DMS153 (cell line): ENCODE measurements at regions not wholly inside any gene's neighbourhood (a gene's known extent, or its start where the extent isn't known, plus 50 kb on each side); places are given as distances from the start of the nearest gene placed in this dataset.

Experiments
- DNase-seq: peaks from one replicate; lab custom pipeline; 2025; lab: John Stamatoyannopoulos, UW

DNA sequence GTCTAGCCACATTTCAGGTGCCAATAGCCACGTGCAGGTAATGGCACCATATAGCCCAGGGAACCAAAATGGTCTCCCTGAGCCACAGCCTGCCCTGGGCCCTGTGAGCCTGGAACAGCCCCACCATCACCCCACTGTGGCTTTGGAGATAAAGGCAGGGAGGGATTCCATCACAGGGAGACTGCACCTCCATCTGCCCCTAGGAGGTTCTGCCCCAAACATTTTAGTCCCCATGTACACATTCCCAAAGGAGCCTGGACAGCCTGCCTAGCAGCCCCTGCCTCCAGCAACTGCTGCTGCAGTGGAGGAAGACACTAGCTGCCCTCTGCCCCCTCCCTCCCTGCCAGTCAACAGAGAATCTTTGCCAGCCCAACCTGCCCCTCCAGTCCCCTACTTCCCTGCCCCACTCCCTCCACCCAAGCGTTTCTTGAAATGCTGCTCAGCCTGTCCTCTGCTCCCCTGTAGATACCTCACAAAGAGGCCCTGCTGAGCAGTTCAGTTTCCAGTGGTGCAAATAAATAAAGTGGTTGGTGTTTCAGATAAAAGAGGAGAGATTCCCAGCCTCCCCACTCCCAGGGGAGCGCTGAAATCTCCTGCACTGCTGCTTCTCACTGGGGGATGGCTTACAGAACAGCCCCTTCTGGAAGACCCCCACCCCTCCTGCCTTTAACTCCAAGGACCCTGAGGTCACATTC lies 921.8 kb downstream of the UQCRFS1 start:
- DNase-seq = peak; percentile 68

GRCh38 chr19:28289295-28290063 lies 923.5 kb downstream of the UQCRFS1 start:
- DNase-seq = peak; percentile 96

GRCh38 chr19:28288572-28289264 lies 924.2 kb downstream of the UQCRFS1 start:
- peak; percentile 23 for DNase-seq

GRCh38 chr19:28285917-28286316 lies 927.0 kb downstream of the UQCRFS1 start:
- DNase-seq = no peak

GRCh38 chr19:28285078-28285477 lies 927.9 kb downstream of the UQCRFS1 start:
- DNase-seq = no peak

- no peak for DNase-seq
Measured at GRCh38 chr19:28284389-28284788, 928.6 kb downstream of the UQCRFS1 start.

- no peak for DNase-seq
Measured at GRCh38 chr19:28283592-28283991, 929.4 kb downstream of the UQCRFS1 start.

DNA sequence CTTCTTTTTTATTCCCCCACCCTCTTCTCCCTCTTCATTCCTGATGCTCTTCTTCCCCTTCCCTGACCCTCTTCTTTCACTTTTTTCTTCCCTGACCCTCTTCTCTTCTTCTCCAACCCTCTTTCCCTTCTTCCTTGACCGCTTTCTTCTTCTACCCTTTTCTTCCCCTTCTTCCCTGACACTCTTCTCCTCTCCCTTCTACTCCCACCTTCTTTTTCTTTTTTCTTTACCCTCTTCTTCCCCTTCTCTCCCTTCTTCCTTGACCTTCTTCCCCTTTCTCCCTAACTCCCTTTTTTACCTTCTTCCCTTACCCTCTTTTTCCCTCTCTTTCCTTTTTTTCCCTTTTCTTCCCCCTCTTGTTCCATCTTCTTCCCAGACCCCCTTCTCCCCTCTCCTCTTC lies 931.3 kb downstream of the UQCRFS1 start:
- DNase-seq = no peak

DNA sequence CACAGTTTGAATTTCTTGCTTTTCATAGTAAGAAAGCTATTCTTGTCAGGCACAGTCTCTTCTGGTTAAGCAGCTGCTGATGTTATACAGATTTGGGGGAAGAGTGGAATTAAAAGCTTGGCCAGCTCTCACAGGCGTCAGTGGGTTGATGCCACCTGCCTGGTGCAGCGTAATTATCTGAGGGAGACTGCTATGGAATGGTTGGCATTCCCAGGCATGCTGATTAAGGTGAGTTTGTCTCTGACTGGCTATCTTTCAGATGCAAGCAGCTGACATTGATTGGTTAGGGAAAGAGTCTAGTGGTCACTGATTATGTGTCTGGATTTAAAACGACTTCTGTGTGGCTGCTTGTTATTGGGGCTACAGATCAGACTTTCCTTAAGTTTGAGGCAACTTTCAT lies 948.4 kb downstream of the UQCRFS1 start:
- DNase-seq = no peak

GRCh38 chr19:28258829-28259228 lies 954.1 kb downstream of the UQCRFS1 start:
- no peak for DNase-seq

GRCh38 chr19:28257396-28257795 lies 955.6 kb downstream of the UQCRFS1 start:
- no peak for DNase-seq

GRCh38 chr19:28247243-28247642 lies 965.7 kb downstream of the UQCRFS1 start:
- DNase-seq = no peak

GRCh38 chr19:28245937-28246336 lies 967.0 kb downstream of the UQCRFS1 start:
- no peak for DNase-seq

DNA sequence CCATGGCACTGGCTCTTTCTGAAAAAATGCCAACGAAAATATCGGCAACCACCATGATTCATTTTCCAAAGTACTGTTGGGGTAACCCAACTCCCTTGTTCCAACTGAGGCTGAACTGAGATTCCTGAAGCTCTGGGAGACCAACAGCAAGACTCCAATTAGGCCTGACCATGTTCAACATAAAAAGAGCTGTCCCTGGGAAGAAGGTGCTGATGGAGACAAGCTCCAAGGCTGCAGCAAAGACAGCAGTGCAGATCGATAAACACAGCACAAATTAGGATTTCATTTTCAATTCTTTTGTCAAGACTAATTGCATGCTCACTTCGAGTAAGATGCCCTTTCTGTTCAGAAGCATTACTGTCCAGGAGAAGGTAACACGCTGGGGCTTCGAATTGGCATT lies 968.0 kb downstream of the UQCRFS1 start:
- no peak for DNase-seq

GRCh38 chr19:28242317-28242927 lies 970.5 kb downstream of the UQCRFS1 start:
- DNase-seq = peak; percentile 23

DNA sequence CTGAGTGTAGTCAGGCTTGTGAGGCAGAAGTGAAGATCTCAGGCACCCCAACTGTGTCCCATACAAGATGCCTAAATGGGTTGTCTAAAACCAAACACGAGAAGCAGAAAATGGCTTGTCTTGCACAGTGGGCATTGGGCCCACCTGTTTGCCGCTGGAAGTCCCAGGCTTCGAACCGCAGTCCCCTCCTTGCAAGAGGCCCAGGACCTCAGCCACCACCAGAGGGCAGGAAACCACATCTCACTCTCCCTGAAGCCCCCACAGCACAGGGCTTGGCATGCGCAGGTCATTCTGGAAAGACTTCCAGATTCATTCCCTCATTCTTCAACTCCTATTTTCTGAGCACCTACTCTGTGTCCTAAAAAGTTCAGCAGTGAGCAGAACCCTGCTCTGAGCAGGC lies 973.7 kb downstream of the UQCRFS1 start:
- DNase-seq = no peak

GRCh38 chr19:28238270-28238820 lies 974.6 kb downstream of the UQCRFS1 start:
- no peak for DNase-seq

- DNase-seq = no peak
Measured at GRCh38 chr19:28235606-28236125, 977.3 kb downstream of the UQCRFS1 start.

- DNase-seq = no peak
Measured at GRCh38 chr19:28234637-28235036, 978.3 kb downstream of the UQCRFS1 start.

DNA sequence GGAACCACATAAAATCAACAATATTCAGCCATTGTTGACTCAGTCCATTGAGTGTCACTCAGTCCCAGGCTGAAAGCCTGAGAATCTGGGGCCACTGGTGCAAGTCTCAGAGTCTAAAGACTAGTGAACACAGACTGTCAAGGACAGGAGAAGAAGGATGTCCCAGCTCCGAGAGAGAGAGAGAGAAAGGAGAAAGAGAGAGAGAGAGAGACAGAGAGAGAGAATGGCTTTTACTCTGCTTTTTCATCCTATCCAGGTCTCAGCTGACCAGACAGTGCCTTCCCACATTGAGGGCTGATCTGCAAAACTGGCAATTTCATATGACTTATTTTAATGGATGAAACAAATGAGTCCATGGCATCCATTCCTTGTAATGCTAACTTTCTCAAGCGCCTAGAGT lies 984.1 kb downstream of the UQCRFS1 start:
- no peak for DNase-seq

GRCh38 chr19:28224441-28224840 lies 988.5 kb downstream of the UQCRFS1 start:
- DNase-seq = no peak

- DNase-seq = no peak
Measured at GRCh38 chr19:28221736-28222135, 991.2 kb downstream of the UQCRFS1 start.
